ENCODE measurements at regions not wholly inside any gene's neighbourhood (a gene's known extent, or its start where the extent isn't known, plus 50 kb on each side); places are given as distances from the start of the nearest gene placed in this dataset.

DNA sequence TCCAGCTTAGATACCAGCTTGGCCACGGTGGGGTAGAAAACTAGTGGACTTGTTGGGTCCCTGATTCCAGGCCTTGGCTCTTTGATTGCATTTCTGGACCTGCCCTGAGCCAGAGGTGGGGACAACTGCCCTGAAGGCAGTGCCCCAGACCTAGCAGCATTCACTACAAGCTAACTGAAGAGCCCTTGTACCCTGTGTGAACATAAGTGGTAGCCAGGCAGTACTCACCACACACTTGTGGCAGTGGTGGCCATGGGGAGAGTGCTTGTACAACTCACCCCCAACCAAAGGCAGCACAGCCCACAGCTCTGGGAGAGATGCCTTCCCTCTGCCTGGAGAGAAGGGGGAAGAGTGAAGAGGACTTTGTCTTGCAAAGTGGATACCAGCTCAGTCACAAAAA lies 177.3 kb upstream of the NAALADL2 start:
- TF ChIP-seq, protein P1, sequence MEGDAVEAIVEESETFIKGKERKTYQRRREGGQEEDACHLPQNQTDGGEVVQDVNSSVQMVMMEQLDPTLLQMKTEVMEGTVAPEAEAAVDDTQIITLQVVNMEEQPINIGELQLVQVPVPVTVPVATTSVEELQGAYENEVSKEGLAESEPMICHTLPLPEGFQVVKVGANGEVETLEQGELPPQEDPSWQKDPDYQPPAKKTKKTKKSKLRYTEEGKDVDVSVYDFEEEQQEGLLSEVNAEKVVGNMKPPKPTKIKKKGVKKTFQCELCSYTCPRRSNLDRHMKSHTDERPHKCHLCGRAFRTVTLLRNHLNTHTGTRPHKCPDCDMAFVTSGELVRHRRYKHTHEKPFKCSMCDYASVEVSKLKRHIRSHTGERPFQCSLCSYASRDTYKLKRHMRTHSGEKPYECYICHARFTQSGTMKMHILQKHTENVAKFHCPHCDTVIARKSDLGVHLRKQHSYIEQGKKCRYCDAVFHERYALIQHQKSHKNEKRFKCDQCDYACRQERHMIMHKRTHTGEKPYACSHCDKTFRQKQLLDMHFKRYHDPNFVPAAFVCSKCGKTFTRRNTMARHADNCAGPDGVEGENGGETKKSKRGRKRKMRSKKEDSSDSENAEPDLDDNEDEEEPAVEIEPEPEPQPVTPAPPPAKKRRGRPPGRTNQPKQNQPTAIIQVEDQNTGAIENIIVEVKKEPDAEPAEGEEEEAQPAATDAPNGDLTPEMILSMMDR (IDR thresholded peaks at IDR 0.05): no peak
- DNase-seq: no peak
- H3K4me1 ChIP-seq: no peaks in the 10 kb centered on the region
- H3K4me3 ChIP-seq: no peak overlapping the region
- ATAC-seq: no peak
- no peaks in the 10 kb centered on the region for H3K27me3 ChIP-seq
- 83 to 86% methylated on average over 1 of the region's 1 CpG for WGBS, 2 donors
- H3K9me3 ChIP-seq: peaks cover 0 to 11% (median 0%) of the 10 kb centered on the region in 11 donors
- H3K36me3 ChIP-seq: no peaks in the 10 kb centered on the region
- intact Hi-C loops (cut with DNase I): no loop called here
- H3K27ac ChIP-seq: no peak overlapping the region

DNA sequence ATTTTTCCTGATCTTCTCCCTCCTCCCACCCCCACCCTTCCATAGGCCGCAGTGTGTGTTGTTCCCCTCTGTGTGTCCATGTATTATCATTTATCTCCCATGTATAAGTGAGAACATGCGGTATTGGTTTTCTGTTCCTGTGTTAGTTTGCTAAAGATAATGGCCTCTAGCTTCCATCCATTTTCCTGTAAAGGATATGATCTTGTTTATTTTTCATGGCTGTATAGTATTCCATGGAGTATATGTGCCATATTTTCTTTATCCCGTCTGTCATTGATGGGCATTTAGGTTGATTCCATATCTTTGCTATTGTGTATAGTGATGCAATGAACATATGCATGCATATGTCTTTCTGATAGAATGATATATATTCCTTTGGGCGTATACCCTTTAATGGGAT lies 173.3 kb upstream of the NAALADL2 start:
- Histone ChIP-seq H3K27me3 (no peaks in the 10 kb centered on the region), H3K4me3 (no peak overlapping the region), H3K36me3 (no peaks in the 10 kb centered on the region), H3K4me1 (no peaks in the 10 kb centered on the region), H3K9me3 (peaks cover 0 to 11% (median 0%) of the 10 kb centered on the region in 11 donors), H3K27ac (no peak overlapping the region)
- ATAC-seq (no peak), DNase-seq (no peak)
- TF ChIP-seq, protein P1 (IDR thresholded peaks at IDR 0.05): no peak
- WGBS, 2 donors: 92 to 93% methylated on average over 4 of the region's 4 CpGs
- intact Hi-C loops (cut with DNase I): no loop called here

- Histone ChIP-seq H3K27me3 (no peaks in the 10 kb centered on the region), H3K4me3 (no peak overlapping the region), H3K36me3 (no peaks in the 10 kb centered on the region), H3K9me3 (peaks cover 0 to 14% (median 0%) of the 10 kb centered on the region in 11 donors), H3K27ac (no peak overlapping the region), H3K4me1 (no peaks in the 10 kb centered on the region)
- intact Hi-C loops (cut with DNase I): no loop called here
- ATAC-seq: no peak
- WGBS, 2 donors: 63 to 65% methylated on average over 1 of the region's 1 CpG
- TF ChIP-seq, protein P1 (IDR thresholded peaks at IDR 0.05): no peak
- DNase-seq: no peak
Measured at GRCh38 chr3:174697310-174697709, 161.8 kb upstream of the NAALADL2 start.

GRCh38 chr3:174700736-174701135 lies 158.4 kb upstream of the NAALADL2 start:
- H3K4me3 ChIP-seq: no peak overlapping the region
- TF ChIP-seq, protein P1 (IDR thresholded peaks at IDR 0.05): no peak
- peaks cover 0 to 13% (median 0%) of the 10 kb centered on the region in 11 donors for H3K9me3 ChIP-seq
- no peaks in the 10 kb centered on the region for H3K36me3 ChIP-seq
- no peak overlapping the region for H3K27ac ChIP-seq
- DNase-seq (no peak), ATAC-seq (no peak)
- intact Hi-C loops (cut with DNase I): no loop called here
- peaks cover 0 to 5% (median 0%) of the 10 kb centered on the region in 9 donors for H3K4me1 ChIP-seq
- H3K27me3 ChIP-seq: no peaks in the 10 kb centered on the region

All from heart right ventricle (tissue), 16 donors.